ENCODE measurements at regions not wholly inside any gene's neighbourhood (a gene's known extent, or its start where the extent isn't known, plus 50 kb on each side); places are given as distances from the start of the nearest gene placed in this dataset.

GRCh38 chr4:164413743-164414142 is 340.2 kb upstream of the SMIM31 start:
- no peak for DNase-seq

- DNase-seq, result no peak
Measured at GRCh38 chr4:164423819-164424218, 330.1 kb upstream of the SMIM31 start.

DNA sequence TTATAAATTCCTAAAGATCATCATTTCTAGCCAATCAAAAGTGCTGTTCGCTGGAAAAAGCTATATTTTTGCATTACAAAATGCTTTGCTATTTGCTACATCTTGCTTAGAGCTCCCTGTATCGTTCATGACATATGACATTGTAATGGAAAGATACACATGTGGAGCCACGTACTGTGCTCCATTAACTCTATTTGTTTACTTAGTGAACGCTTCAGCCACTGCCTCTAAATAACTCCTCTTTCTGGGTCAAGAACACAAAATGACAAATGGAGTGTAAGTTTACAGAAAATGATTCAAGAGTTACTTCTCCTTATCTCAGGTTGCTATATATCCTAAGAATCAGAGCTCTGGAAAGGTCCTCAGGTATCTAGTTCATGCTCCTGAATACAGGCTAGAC is 329.1 kb upstream of the SMIM31 start:
- DNase-seq, result no peak

GRCh38 chr4:164428561-164428960 is 325.4 kb upstream of the SMIM31 start:
- no peak for DNase-seq

GRCh38 chr4:164438321-164438720 is 315.6 kb upstream of the SMIM31 start:
- DNase-seq, result no peak

- DNase-seq, result no peak
Measured at GRCh38 chr4:164439037-164439436, 314.9 kb upstream of the SMIM31 start.

DNA sequence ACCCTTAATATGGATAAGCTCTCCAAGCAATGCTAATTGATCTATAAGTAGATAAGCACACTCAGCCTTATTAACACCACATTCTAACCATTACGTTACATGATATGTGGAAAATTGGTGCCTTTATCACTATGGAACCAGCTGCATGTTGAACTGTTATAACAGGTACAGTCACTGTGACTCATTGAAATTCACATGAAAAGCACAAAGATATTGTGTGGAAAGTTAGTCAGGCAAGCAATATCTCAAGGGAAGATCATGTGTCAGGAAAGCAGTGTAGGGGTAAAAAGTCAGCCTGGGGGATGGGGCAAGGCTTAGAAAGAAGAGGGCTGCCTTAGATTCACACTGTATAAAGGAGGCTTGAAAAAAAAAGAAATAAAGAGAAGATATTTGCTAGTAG is 313.7 kb upstream of the SMIM31 start:
- no peak for DNase-seq

DNA sequence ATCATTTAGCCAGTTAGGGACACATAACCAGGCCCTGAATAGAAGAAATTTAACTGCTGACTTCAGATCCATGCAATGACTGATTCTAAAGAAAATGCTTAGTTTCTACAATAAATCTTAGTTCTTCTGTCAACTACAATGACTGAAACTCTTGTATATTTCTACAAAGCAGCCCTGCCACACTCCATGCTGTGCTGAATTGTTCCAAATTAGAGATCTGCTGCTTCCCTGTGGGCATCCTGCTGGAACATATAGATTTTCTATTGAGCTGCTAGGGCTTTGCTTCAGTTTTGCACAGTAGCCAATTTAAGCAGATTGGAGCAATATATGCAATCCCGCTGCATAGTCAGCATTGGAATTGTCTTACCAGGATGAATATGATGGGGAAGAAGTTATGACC is 312.8 kb upstream of the SMIM31 start:
- no peak for DNase-seq

GRCh38 chr4:164442180-164442579 is 311.8 kb upstream of the SMIM31 start:
- no peak for DNase-seq

DNA sequence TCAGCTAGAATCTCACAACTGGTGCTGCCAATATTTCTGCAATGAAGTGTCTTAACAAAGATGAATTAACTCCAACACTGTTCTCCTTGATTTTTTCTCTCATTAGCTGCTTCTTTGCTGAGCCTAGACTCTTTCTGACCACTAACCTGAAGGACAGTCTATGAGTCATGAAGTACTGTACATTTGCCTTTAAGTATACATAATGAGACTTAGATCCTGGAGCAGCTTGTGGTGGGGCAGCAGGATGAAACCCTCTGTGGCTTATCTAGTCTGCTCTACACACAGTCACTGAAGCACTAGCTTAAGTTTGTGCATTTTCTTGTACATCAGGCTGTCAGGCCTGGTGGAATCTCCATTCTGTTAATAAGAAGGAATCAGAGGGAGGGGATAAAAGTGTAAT is 307.4 kb upstream of the SMIM31 start:
- no peak for DNase-seq

GRCh38 chr4:164461901-164462300 is 292.0 kb upstream of the SMIM31 start:
- no peak for DNase-seq

DNA sequence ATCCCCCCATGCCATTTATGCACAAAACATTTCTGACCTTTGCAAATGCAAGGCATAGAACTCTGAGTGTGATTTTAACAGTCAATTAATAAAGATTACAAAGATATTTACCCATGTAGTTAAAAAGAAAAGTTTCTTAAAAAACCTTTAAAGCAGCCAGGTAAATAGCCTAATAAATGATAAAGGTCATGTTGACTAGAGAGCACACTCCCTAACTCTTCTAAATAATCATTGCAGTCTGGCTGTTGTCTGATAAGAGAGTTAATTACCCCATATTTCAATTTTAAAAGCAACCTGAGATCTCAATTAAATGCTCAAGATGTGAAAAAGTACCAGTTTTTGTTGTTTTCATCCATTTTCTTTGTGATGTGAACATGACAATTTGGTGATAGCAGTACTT is 291.5 kb upstream of the SMIM31 start:
- no peak for DNase-seq

GRCh38 chr4:164464313-164464712 is 289.6 kb upstream of the SMIM31 start:
- DNase-seq, result no peak

GRCh38 chr4:164467493-164467892 is 286.4 kb upstream of the SMIM31 start:
- DNase-seq, result no peak

GRCh38 chr4:164481306-164482091 is 272.4 kb upstream of the SMIM31 start:
- no peak for DNase-seq

GRCh38 chr4:164482092-164482404 is 271.9 kb upstream of the SMIM31 start:
- no peak for DNase-seq

GRCh38 chr4:164482758-164483157 is 271.2 kb upstream of the SMIM31 start:
- DNase-seq, result no peak

GRCh38 chr4:164483711-164484110 is 270.2 kb upstream of the SMIM31 start:
- DNase-seq, result no peak

- DNase-seq, result no peak
Measured at GRCh38 chr4:164484551-164484950, 269.4 kb upstream of the SMIM31 start.

DNA sequence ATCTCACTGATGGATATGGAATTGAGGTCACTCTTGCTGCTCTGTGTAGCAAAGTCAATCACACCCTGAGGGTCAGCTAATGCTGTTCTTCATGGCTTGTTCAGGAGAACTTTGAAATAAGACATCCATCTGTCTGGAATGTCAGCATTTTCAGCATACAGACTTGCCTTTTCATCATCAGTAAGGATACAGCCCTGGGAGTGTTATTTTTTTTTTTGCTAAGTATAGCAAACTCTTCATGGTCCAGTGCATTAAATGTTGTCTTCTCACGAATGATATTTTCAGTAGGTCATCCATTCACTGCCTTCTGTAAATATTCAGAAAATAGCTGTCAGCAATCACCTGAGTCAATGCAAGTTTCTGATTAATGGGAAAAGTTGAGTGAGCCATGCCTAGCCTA is 268.8 kb upstream of the SMIM31 start:
- DNase-seq, result no peak

DNA sequence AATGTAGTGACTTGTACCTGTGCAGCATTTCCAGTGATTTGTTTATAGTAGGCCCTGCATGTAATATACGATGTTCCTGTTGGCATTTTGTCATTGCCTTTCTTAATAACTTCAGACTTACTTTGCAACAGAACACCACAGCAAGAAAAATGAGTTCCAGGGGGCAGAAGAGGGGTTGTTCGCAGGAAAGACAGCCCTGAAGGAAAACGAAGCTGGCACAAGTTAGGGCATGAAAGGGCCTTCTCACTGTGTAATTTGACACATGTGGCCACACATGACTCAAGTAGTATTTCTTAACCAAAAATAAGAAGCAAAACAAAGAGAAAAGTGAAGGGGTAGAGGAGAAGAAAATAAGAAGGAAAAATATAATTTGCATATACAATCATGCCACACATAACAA is 265.8 kb upstream of the SMIM31 start:
- DNase-seq, result no peak

DNA sequence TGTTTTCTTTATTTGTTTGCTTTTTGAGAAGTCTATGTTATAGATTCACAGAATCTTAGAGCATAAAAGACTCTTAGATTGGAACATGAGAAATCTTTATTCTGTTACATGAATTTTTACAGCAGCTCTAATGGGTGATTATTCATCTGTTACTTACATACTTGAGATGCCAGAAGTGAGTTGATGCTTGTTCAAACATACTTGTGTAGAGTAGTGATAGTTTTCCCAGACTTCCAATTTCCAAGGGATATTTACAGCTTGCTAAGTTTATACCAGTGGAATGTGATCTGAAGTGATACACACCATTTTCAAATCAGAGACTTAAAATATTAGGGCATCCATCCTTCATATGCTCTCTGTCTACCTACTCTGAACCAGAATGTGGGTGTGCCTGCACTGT is 252.9 kb upstream of the SMIM31 start:
- no peak for DNase-seq

GRCh38 chr4:164503874-164504273 is 250.1 kb upstream of the SMIM31 start:
- DNase-seq, result no peak

GRCh38 chr4:164508097-164508496 is 245.8 kb upstream of the SMIM31 start:
- no peak for DNase-seq

DNA sequence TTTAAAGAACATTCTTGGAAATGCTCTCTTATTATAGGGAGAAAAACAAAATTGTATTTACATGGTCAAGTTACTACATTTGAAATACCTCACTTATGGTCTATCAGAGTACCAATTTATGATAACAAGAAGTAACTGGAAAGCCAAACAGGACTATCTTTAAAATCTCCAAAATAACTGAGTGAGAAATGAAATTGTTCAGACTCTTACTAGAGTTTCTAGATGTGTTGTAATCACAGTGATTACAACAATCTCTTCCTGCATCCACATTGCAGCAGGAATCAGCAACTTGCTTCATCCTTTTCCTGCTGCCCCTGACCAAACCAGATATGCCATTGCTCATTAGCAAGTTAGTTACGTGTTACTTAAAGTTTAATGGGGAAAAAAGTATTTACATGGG is 245.2 kb upstream of the SMIM31 start:
- no peak for DNase-seq
